ENCODE measurements at regions not wholly inside any gene's neighbourhood (a gene's known extent, or its start where the extent isn't known, plus 50 kb on each side); places are given as distances from the start of the nearest gene placed in this dataset.
"Not testable (repeated sequence)": the region's sequence is repeated elsewhere in the genome, so short reads cannot be mapped to it uniquely, and the experiment has no call there.

DNA sequence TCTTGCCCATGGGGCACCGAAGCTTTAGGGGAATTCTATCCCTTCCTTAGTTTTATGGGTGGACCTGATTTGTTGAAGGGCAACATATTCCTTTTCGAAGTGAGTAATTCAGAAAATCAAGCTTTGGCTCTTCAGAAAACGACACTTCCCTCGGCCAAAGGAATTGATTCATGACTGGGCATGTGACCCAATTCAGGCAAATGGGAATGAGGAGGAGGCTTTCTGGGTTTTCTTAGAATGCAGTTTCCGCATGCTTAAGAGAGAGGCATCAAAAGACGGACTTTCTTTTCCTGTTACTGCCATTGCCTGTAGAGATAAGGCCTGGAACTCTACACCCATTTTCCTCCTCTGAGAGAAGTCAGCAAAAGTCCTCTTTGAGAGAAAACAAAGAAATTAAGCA lies 179.5 kb downstream of the RFPL4B start:
- Histone ChIP-seq H3K27me3 (ENCODE audit: insufficient read depth) (no peaks in the 10 kb centered on the region), H4K20me1 (ENCODE audit: insufficient read depth) (no peaks in the 10 kb centered on the region), H3K9me3 (no peaks in the 10 kb centered on the region), H3F3A (replicated peaks; ENCODE audit: insufficient read depth) (no peaks in the 10 kb centered on the region), H2AFZ (ENCODE audit: low read depth) (no peak overlapping the region), H3K4me1 (ENCODE audit: control insufficient read depth in 1 of 2, insufficient read depth in 2 of 2, low read depth in 1 of 2, low read length in 1 of 2) (no peaks in the 10 kb centered on the region), H3K4me2 (no peak overlapping the region), H3K79me2 (ENCODE audit: insufficient read depth) (no peaks in the 10 kb centered on the region), H3K4me3 (ENCODE audit: low read depth in 2 of 2, low read length in 1 of 2) (no peak overlapping the region), H3K36me3 (replicated peaks in 1 of 2; ENCODE audit: control insufficient read depth in 1 of 2, insufficient read depth in 2 of 2, low read length in 1 of 2) (no peaks in the 10 kb centered on the region), H3K9ac (no peak overlapping the region), H3K9me2 (no peaks in the 10 kb centered on the region), H3K27ac (ENCODE audit: low read depth in 2 of 2, low read length in 1 of 2) (no peak overlapping the region)
- no peak for TF ChIP-seq FOSL2 (IDR thresholded peaks at IDR 0.05; ENCODE audit: borderline replicate concordance, low read depth)
- TF ChIP-seq RXRA (IDR thresholded peaks at IDR 0.05; ENCODE audit: borderline replicate concordance, low read depth) = no peak
- no peak for TF ChIP-seq NRF1 (IDR thresholded peaks at IDR 0.05; ENCODE audit: low read depth, low read length)
- TF ChIP-seq YY1 (IDR thresholded peaks at IDR 0.05; ENCODE audit: low read depth) = no peak
- TF ChIP-seq CHD2 (IDR thresholded peaks at IDR 0.05; ENCODE audit: low read length, partially characterized antibody) = no peak
- no peak for TF ChIP-seq POLR2AphosphoS5 (IDR thresholded peaks at IDR 0.05; ENCODE audit: low read depth, low read length)
- WGBS (ENCODE audit: low lambda C conversion rate) = 83% methylated on average over 6 of the region's 6 CpGs
- no peak for DNase-seq
- CTCF ChIA-PET = no interaction called here
- POLR2A ChIA-PET = no interaction called here

DNA sequence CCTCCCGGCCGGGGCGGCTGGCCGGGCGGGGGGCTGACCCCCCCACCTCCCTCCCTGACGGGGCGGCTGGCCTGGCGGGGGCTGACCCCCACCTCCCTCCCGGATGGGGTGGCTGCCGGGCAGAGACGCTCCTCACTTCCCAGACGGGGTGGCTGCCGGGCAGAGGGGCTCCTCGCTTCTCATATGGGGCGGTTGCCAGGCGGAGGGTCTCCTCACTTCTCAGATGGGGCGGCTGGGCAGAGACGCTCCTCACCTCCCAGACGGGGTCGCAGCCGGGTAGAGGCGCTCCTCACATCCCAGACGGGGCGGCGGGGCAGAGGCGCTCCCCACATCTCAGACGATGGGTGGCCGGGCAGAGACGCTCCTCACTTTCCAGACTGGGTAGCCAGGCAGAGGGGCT lies 181.2 kb downstream of the RFPL4B start:
- POLR2A ChIA-PET, DNase-seq: not testable (repeated sequence)
- WGBS (ENCODE audit: low lambda C conversion rate) = 89% methylated on average over 5 of the region's 29 CpGs

DNA sequence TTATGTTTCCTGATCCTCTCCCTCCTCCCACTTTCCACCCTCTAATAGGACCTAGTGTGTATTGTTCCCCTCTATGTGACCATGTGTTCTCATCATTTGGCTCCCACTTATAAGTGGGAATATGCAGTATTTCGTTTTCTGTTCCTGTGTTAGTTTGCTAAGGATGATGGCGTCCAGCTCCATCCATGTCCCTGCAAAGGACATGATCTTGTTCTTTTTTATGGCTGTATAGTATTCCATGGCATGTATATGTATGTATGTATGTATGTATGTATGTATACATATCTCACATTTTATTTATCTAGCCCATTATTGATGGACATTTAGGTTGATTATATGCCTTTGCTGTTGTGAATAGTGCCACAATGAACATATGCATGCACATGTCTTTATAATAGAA lies 188.7 kb downstream of the RFPL4B start:
- Histone ChIP-seq H3K9me2 (no peaks in the 10 kb centered on the region), H3K27ac (ENCODE audit: low read depth in 2 of 2, low read length in 1 of 2) (no peak overlapping the region), H4K20me1 (ENCODE audit: insufficient read depth) (no peaks in the 10 kb centered on the region), H3K4me2 (no peak overlapping the region), H3F3A (replicated peaks; ENCODE audit: insufficient read depth) (no peaks in the 10 kb centered on the region), H3K9ac (no peak overlapping the region), H2AFZ (ENCODE audit: low read depth) (no peak overlapping the region), H3K27me3 (ENCODE audit: insufficient read depth) (no peaks in the 10 kb centered on the region), H3K36me3 (replicated peaks in 1 of 2; ENCODE audit: control insufficient read depth in 1 of 2, insufficient read depth in 2 of 2, low read length in 1 of 2) (no peaks in the 10 kb centered on the region), H3K4me3 (ENCODE audit: low read depth in 2 of 2, low read length in 1 of 2) (no peak overlapping the region), H3K79me2 (ENCODE audit: insufficient read depth) (no peaks in the 10 kb centered on the region), H3K4me1 (ENCODE audit: control insufficient read depth in 1 of 2, insufficient read depth in 2 of 2, low read depth in 1 of 2, low read length in 1 of 2) (peaks cover 0 to 2% of the 10 kb centered on the region in 2 experiments; a peak in 2 of 4 replicates), H3K9me3 (no peaks in the 10 kb centered on the region)
- TF ChIP-seq RXRA (IDR thresholded peaks at IDR 0.05; ENCODE audit: borderline replicate concordance, low read depth) (no peak), EP300 (IDR thresholded peaks at IDR 0.05; ENCODE audit: borderline replicate concordance in 1 of 2, low read depth in 1 of 2, low read length in 1 of 2) (no peak), NFIC (IDR thresholded peaks at IDR 0.05; ENCODE audit: borderline replicate concordance) (no peak), GATA2 (CRISPR knock-in tag; IDR thresholded peaks at IDR 0.05) (no peak), SMC3 (IDR thresholded peaks at IDR 0.05; ENCODE audit: low read depth, low read length) (no peak), SIN3A (IDR thresholded peaks at IDR 0.05; ENCODE audit: borderline replicate concordance, low read depth, low read length) (no peak)
- TF ChIP-seq, protein P1, sequence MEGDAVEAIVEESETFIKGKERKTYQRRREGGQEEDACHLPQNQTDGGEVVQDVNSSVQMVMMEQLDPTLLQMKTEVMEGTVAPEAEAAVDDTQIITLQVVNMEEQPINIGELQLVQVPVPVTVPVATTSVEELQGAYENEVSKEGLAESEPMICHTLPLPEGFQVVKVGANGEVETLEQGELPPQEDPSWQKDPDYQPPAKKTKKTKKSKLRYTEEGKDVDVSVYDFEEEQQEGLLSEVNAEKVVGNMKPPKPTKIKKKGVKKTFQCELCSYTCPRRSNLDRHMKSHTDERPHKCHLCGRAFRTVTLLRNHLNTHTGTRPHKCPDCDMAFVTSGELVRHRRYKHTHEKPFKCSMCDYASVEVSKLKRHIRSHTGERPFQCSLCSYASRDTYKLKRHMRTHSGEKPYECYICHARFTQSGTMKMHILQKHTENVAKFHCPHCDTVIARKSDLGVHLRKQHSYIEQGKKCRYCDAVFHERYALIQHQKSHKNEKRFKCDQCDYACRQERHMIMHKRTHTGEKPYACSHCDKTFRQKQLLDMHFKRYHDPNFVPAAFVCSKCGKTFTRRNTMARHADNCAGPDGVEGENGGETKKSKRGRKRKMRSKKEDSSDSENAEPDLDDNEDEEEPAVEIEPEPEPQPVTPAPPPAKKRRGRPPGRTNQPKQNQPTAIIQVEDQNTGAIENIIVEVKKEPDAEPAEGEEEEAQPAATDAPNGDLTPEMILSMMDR (IDR thresholded peaks at IDR 0.05) = no peak
- TF ChIP-seq, protein P2, sequence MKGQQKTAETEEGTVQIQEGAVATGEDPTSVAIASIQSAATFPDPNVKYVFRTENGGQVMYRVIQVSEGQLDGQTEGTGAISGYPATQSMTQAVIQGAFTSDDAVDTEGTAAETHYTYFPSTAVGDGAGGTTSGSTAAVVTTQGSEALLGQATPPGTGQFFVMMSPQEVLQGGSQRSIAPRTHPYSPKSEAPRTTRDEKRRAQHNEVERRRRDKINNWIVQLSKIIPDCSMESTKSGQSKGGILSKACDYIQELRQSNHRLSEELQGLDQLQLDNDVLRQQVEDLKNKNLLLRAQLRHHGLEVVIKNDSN (IDR thresholded peaks at IDR 0.05; ENCODE audit: borderline replicate concordance, low read depth) = no peak
- WGBS (ENCODE audit: low lambda C conversion rate) = 39% methylated on average over 2 of the region's 2 CpGs
- POLR2A ChIA-PET = no interaction called here
- CTCF ChIA-PET = no interaction called here
- no peak for DNase-seq

More for the DNA sequence above, 181.2 kb downstream of the RFPL4B start:
- H3K27me3 ChIP-seq (ENCODE audit: insufficient read depth); H3K4me1 ChIP-seq (ENCODE audit: control insufficient read depth in 1 of 2, insufficient read depth in 2 of 2, low read depth in 1 of 2, low read length in 1 of 2); H3K9me2 ChIP-seq; H3K9me3 ChIP-seq; CTCF ChIA-PET; H3K79me2 ChIP-seq (ENCODE audit: insufficient read depth); H3K4me2 ChIP-seq; H2AFZ ChIP-seq (ENCODE audit: low read depth); H3K27ac ChIP-seq (ENCODE audit: low read depth in 2 of 2, low read length in 1 of 2); H4K20me1 ChIP-seq (ENCODE audit: insufficient read depth); H3K36me3 ChIP-seq (replicated peaks in 1 of 2; ENCODE audit: control insufficient read depth in 1 of 2, insufficient read depth in 2 of 2, low read length in 1 of 2); H3K9ac ChIP-seq; H3K4me3 ChIP-seq (ENCODE audit: low read depth in 2 of 2, low read length in 1 of 2); H3F3A ChIP-seq (replicated peaks; ENCODE audit: insufficient read depth): not testable (repeated sequence)

Data from SK-N-SH (cell line).